IPS-18a (cell line): ENCODE measurements at regions not wholly inside any gene's neighbourhood (a gene's known extent, or its start where the extent isn't known, plus 50 kb on each side); places are given as distances from the start of the nearest gene placed in this dataset.

Experiments
- H3K27ac ChIP-seq: one replicate; pipeline ENCODE4 v1.5.1; 2013; ENCODE audit warnings: low read length
- H3K27me3 ChIP-seq: one replicate; pipeline ENCODE4 v1.6.1; 2013; ENCODE audit warnings: mild to moderate bottlenecking, low read length; ENCODE audit not compliant: control insufficient read depth, insufficient read depth
- H3K36me3 ChIP-seq: one replicate; pipeline ENCODE4 v1.6.1; 2013; ENCODE audit warnings: low read depth, low read length; ENCODE audit not compliant: control insufficient read depth
- H3K4me1 ChIP-seq: one replicate; pipeline ENCODE4 v1.6.1; 2013; ENCODE audit warnings: low read depth, low read length; ENCODE audit not compliant: control insufficient read depth
- H3K4me3 ChIP-seq: one replicate; pipeline ENCODE4 v1.5.1; 2013; ENCODE audit warnings: low read length
- H3K9ac ChIP-seq: one replicate; pipeline ENCODE4 v1.6.1; 2013; ENCODE audit warnings: mild to moderate bottlenecking, low read length, moderate library complexity
- H3K9me3 ChIP-seq: one replicate; pipeline ENCODE4 v1.6.1; 2013; ENCODE audit warnings: low read depth, low read length; ENCODE audit not compliant: control insufficient read depth

DNA sequence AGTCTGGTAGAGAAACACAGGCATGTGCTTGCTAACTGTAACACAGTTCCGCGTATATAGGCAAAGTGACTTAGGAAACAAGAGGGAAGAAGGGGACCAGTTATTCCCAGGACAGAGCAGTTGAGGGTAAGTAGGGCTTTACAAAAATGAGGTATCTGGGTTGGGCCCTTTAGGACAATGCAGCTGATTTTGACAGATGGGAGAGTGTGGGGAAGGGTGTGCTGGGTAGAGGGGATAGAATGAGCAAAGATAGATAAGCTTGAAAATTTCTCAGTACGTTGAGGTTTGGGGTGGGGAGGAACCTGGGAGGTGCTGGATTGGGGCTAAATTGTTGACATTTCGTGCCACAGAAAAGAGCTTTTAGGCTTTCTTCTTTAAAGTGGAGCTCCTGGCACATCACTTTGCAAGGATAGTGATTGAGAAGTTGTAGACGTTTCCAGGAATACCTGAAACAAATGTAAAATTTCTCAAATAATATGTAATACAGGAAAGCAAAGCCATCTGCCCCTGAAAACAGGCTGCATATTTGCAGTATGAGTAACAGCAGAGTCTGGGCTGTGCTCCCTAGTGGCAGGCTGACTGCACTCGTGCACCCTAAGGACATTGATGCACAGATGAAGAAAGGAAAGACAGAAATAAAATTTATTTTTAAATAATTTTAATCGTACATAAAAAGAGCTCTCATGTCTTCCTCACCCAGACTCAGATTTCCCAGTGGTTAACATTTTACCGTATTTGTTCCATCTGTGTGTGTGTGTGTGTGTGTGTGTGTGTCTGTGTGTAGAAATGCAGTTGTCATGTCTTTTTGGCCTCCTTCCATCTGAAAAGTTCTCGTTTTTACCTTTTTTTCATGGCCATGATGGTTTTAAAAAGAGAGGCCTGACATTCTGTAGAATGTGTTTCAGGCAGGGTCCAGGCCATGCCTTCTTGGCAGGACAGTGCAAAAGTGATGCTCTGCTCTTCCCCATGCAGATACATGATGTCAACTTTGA, 144.9 kb upstream of the DMRT1 start:
- no peaks in the 10 kb centered on the region for H3K27me3 ChIP-seq

DNA sequence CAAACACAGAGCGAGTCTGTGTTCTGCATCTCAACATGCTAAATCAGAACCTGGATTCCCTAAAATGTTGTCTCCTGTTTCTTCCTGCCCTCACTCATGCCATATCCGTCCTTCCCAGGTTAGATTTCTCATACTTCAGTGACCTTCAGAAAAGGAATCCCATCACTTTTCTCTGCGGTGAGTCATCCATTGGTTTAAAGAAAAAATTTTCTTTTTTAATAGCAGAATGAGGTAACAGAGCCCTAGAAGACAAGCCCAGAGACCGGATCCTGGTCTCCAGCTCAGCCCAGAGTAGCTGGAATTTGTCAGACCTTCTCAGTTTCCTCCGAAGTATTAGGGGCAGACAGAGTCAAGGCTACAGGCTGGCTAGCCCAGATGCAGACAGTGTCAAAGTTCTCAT, 143.2 kb upstream of the DMRT1 start:
- peaks cover 15% of the 10 kb centered on the region for H3K4me1 ChIP-seq
- no peak overlapping the region for H3K4me3 ChIP-seq
- H3K27ac ChIP-seq, result no peak overlapping the region
- H3K36me3 ChIP-seq, result no peaks in the 10 kb centered on the region
- H3K9ac ChIP-seq, result no peak overlapping the region
- H3K9me3 ChIP-seq, result no peaks in the 10 kb centered on the region
- H3K27me3 ChIP-seq, result no peaks in the 10 kb centered on the region

More for the DNA sequence above, 144.9 kb upstream of the DMRT1 start:
- no peaks in the 10 kb centered on the region for H3K36me3 ChIP-seq
- no peak overlapping the region for H3K9ac ChIP-seq
- no peak overlapping the region for H3K4me3 ChIP-seq
- no peak overlapping the region for H3K27ac ChIP-seq
- H3K4me1 ChIP-seq, result peaks cover 19% of the 10 kb centered on the region
- H3K9me3 ChIP-seq, result no peaks in the 10 kb centered on the region

DNA sequence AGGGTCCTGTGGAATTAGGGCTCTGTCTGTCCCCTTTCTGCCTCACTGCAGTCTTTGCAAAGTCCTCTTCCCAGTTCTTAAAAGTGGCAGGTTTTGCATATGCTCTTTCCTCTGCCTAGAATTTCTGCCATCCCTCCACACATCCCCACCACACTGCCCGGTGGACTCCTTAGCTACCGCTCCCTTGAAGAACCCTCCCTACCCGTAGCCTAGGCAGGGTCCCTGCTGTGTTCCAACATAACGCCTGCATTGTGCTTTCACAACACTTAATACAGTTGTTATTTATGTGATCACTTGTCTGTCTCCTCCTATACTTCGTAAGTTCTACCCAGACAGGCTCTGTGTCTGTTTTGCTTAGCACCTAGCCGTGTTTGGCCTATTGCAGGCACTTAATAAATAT, 142.5 kb upstream of the DMRT1 start:
- peaks cover 14% of the 10 kb centered on the region for H3K4me1 ChIP-seq
- no peaks in the 10 kb centered on the region for H3K27me3 ChIP-seq
- H3K36me3 ChIP-seq, result no peaks in the 10 kb centered on the region
- no peaks in the 10 kb centered on the region for H3K9me3 ChIP-seq
- H3K27ac ChIP-seq, result no peak overlapping the region
- H3K4me3 ChIP-seq, result no peak overlapping the region
- H3K9ac ChIP-seq, result no peak overlapping the region

DNA sequence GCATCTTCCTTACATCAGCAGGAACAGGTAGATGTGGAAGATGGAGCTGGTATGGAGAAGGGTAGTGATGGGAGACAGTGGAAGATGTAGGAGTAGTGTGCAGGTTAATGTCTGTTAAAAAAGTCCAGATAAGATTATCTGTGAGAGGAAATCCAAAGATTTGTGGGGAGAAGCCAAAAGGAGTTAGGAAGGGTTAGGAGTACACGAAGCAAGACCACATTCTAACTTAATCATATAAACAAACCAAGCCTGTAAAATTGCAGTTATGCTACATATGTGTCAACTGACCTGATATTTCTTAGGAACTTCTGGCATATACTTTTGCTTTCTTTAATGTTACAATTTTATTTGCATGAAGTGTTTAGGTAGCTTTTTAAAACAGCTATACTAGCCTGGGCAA, 142.1 kb upstream of the DMRT1 start:
- no peak overlapping the region for H3K27ac ChIP-seq

GRCh38 chr9:700365-701282, 140.9 kb upstream of the DMRT1 start:
- H3K36me3 ChIP-seq, result no peaks in the 10 kb centered on the region
- peaks cover 14% of the 10 kb centered on the region for H3K4me1 ChIP-seq
- H3K9me3 ChIP-seq, result no peaks in the 10 kb centered on the region
- H3K4me3 ChIP-seq, result no peak overlapping the region
- no peaks in the 10 kb centered on the region for H3K27me3 ChIP-seq
- no peak overlapping the region for H3K9ac ChIP-seq
- H3K27ac ChIP-seq, result no peak overlapping the region

More for the DNA sequence above, 142.1 kb upstream of the DMRT1 start:
- Histone ChIP-seq H3K9me3 (no peaks in the 10 kb centered on the region), H3K4me1 (peaks cover 14% of the 10 kb centered on the region), H3K27me3 (no peaks in the 10 kb centered on the region), H3K36me3 (no peaks in the 10 kb centered on the region), H3K9ac (no peak overlapping the region), H3K4me3 (no peak overlapping the region)

- Histone ChIP-seq H3K27ac (no peak overlapping the region), H3K4me3 (no peak overlapping the region), H3K4me1 (peaks cover 26% of the 10 kb centered on the region), H3K27me3 (peaks cover 20% of the 10 kb centered on the region), H3K9me3 (no peaks in the 10 kb centered on the region), H3K36me3 (no peaks in the 10 kb centered on the region), H3K9ac (no peak overlapping the region)
Measured at GRCh38 chr9:703392-703791, 138.1 kb upstream of the DMRT1 start.

- Histone ChIP-seq H3K9ac (no peak overlapping the region), H3K4me3 (peak overlapping the region; percentile 64), H3K27ac (no peak overlapping the region), H3K4me1 (peaks cover 18% of the 10 kb centered on the region), H3K9me3 (no peaks in the 10 kb centered on the region), H3K27me3 (peaks cover 20% of the 10 kb centered on the region), H3K36me3 (peaks cover 5% of the 10 kb centered on the region)
Measured at GRCh38 chr9:706073-706472, 135.4 kb upstream of the DMRT1 start.

- H3K27ac ChIP-seq, result no peak overlapping the region
- H3K27me3 ChIP-seq, result peaks cover 20% of the 10 kb centered on the region
- peak overlapping the region; percentile 64 for H3K4me3 ChIP-seq
Measured at GRCh38 chr9:706606-707459, 134.7 kb upstream of the DMRT1 start.

DNA sequence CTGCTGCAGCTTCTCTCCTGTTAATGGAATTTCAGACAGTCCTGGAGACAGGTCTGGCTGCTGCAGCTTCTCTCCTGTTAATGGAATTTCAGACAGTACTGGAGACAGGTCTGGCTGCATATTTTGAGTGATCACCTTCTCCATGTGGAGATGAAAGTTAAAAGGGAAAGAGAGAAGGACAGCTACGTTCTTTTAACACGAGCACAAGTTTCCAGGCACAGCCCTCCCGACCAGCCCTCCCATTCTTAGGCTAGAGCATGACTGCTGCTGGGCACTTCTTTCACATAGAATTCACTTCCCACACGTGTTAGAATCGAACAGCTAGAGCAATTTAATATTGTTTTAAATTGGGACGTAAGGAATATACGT, 133.3 kb upstream of the DMRT1 start:
- Histone ChIP-seq H3K4me1 (peaks cover 18% of the 10 kb centered on the region), H3K27me3 (peaks cover 20% of the 10 kb centered on the region), H3K36me3 (peaks cover 16% of the 10 kb centered on the region), H3K9ac (no peak overlapping the region), H3K27ac (no peak overlapping the region), H3K4me3 (no peak overlapping the region), H3K9me3 (no peaks in the 10 kb centered on the region)

More at GRCh38 chr9:706606-707459, 134.7 kb upstream of the DMRT1 start:
- no peaks in the 10 kb centered on the region for H3K9me3 ChIP-seq
- H3K9ac ChIP-seq, result peak overlapping the region; percentile 24
- peaks cover 10% of the 10 kb centered on the region for H3K36me3 ChIP-seq
- peaks cover 18% of the 10 kb centered on the region for H3K4me1 ChIP-seq

DNA sequence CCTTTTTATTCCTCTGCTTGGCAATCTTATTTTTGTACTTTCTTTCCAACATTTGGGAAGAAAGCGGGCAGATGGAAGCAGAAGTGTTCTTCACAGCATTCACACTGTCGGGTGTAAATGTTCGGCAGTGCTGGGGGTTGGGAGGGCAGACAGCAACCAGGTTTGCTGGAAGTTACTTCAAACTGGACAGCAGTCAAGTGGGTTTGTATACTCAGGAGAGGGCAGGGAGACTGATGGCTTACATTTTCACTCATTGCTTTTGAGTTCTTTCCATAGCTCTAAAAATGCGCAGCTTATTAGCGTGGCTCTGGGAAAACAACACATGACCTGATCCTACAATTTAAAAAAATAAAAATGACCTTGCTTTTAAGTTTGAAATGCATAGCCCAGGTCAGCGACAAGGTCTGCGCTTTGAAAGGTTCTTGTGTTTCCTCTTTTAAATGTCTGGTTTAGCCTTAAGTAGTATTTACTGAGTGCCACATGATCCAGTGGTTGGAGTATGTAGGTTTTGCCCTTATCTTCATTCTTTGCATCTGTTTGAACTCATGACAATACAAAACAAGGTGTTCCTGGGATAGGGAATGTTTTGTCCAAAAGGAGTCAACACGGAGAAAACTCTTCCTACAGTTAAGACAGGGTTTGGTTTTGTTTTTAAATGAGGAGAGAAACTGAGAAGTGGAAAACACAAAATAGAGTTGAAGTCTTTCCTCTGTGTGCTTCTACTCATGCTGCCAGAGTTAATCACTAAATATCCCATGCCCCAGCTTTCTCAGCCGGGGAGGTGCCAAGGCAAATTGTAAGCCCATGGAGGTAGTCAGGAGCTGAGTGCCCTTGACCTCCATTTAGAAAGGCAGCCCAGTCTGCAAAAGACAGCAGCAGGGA, 132.7 kb upstream of the DMRT1 start:
- Histone ChIP-seq H3K27ac (no peak overlapping the region), H3K36me3 (peaks cover 16% of the 10 kb centered on the region), H3K9me3 (no peaks in the 10 kb centered on the region), H3K4me3 (no peak overlapping the region), H3K27me3 (peaks cover 20% of the 10 kb centered on the region), H3K4me1 (peaks cover 18% of the 10 kb centered on the region), H3K9ac (no peak overlapping the region)
